Prostate gland (tissue), 2 donors: ENCODE measurements at regions not wholly inside any gene's neighbourhood (a gene's known extent, or its start where the extent isn't known, plus 50 kb on each side); places are given as distances from the start of the nearest gene placed in this dataset.

Experiments used
- DNase-seq: peaks from one replicate; pipeline ENCODE4 v3.0.0-alpha.2; 2019; ENCODE audit warnings: low spot score
- H3K27ac ChIP-seq, 2 donors: fragments of 200-600 bp; sonication (generic); 2 replicates each; pipeline ENCODE4 v1.5.1; 2017 to 2019
- H3K27me3 ChIP-seq: fragments of 200-600 bp; sonication (generic); replicated peaks from 2 replicates; pipeline ENCODE4 v1.5.1; 2019; ENCODE audit not compliant: insufficient read depth
- H3K36me3 ChIP-seq, 2 donors: fragments of 200-600 bp; sonication (generic); 1 replicate in 1 of 2; 2 replicates in 1 of 2; pipeline versions ENCODE4 v1.5.1 to v1.8.1; 2017 to 2019
- H3K4me1 ChIP-seq: fragments of 200-600 bp; sonication (generic); replicated peaks from 2 replicates; pipeline ENCODE4 v1.5.1; 2019
- H3K4me3 ChIP-seq, 2 donors: fragments of 200-600 bp; sonication (generic); 2 replicates each; pipeline ENCODE4 v1.5.1; 2017 to 2019
- H3K9me3 ChIP-seq: fragments of 200-600 bp; sonication (generic); 2 replicates; pipeline ENCODE4 v1.5.1; 2017
- CTCF ChIP-seq, 4 experiments: fragments of 200-600 bp in 2 of 4; fragments of 450-650 bp in 2 of 4; sonication (generic) in 2 of 4; IDR thresholded peaks; 1 replicate in 3 of 4; 2 replicates in 1 of 4; pipeline ENCODE4 v1.5.1; 2016 to 2019; ENCODE audit warnings: antibody characterized with exemption in 4 of 4, mild to moderate bottlenecking in 2 of 4, moderate library complexity in 2 of 4
- POLR2A ChIP-seq: fragments of 450-650 bp; IDR thresholded peaks from one replicate; pipeline ENCODE4 v1.6.1; 2016; ENCODE audit warnings: antibody characterized with exemption, mild to moderate bottlenecking
- POLR2AphosphoS5 ChIP-seq: sonication (generic); formaldehyde crosslinking; IDR thresholded peaks from one replicate; pipeline ENCODE4 v1.6.1; 2017; ENCODE audit warnings: antibody characterized with exemption
- WGBS: methylation state at CpG from one replicate; pipeline ENCODE4 v1.1.5; 2018; 5-methylcytosine and 5-hydroxymethylcytosine counted together
- intact Hi-C: fragments of 100-400 bp; cut with DNase I; formaldehyde crosslinking; loops from one replicate; pipeline ENCODE4 v1.14.2; 2022

DNA sequence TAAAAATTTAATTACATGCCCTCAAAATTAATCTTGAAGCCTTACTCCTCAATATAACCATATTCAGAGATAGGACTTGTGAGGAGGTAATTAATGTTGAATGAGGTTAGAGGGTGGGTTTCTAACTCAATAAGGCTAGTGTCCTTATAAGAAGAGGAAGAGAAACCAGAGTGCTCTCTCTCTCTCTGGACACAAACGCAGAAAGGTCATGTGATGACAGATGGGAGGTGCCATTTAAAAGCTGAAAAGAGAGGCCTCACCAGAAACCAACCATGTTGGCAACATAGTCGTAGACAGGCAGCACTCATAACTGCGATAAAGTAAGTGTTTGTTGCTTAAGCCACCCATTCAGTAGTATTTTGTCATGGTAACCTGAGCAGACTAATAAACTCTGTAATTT is 378.5 kb upstream of the LMO3 start:
- no peak overlapping the region for H3K27ac ChIP-seq
- no peaks in the 10 kb centered on the region for H3K4me1 ChIP-seq
- H3K27me3 ChIP-seq, result no peaks in the 10 kb centered on the region
- 84% methylated on average over 3 of the region's 3 CpGs for WGBS
- TF ChIP-seq CTCF (IDR thresholded peaks at IDR 0.05) (no peak), POLR2A (no peak)
- no peak for DNase-seq
- H3K9me3 ChIP-seq, result no peaks in the 10 kb centered on the region
- H3K4me3 ChIP-seq, result no peak overlapping the region
- H3K36me3 ChIP-seq, result no peaks in the 10 kb centered on the region
- intact Hi-C loops, result no loop called here

GRCh38 chr12:16972923-16973770 is 367.2 kb upstream of the LMO3 start:
- intact Hi-C loops, result no loop called here
- Histone ChIP-seq H3K36me3 (no peaks in the 10 kb centered on the region), H3K27ac (no peak overlapping the region), H3K9me3 (no peaks in the 10 kb centered on the region), H3K27me3 (no peaks in the 10 kb centered on the region), H3K4me3 (no peak overlapping the region), H3K4me1 (no peaks in the 10 kb centered on the region)
- WGBS, result 89% methylated on average over 5 of the region's 5 CpGs
- no peak for DNase-seq
- TF ChIP-seq POLR2A (no peak), CTCF (IDR thresholded peaks at IDR 0.05) (no peak), POLR2AphosphoS5 (no peak)

DNA sequence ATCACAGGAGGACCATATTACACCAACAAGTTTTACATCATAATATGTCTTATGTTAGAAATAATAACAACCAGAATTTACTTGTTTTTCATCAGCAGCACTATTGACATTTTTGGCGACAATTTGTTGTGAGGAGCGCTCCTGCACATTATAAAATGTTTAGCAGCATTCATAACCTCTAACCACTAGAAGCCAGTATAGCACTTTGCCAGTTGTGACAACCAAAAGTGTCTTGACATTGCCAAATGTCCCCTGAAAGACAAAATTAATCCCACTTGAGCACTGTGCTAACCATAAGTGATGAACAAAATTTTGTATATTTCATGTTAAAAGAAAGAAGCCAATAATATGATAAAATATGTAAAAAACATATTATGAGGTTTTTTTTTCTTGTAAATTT is 356.9 kb upstream of the LMO3 start:
- Histone ChIP-seq H3K27ac (no peak overlapping the region), H3K36me3 (no peaks in the 10 kb centered on the region), H3K4me1 (no peaks in the 10 kb centered on the region), H3K4me3 (no peak overlapping the region), H3K9me3 (no peaks in the 10 kb centered on the region), H3K27me3 (no peaks in the 10 kb centered on the region)
- TF ChIP-seq CTCF (IDR thresholded peaks at IDR 0.05), result no peak
- no peak for TF ChIP-seq POLR2AphosphoS5
- no peak for TF ChIP-seq POLR2A
- DNase-seq, result no peak
- intact Hi-C loops, result no loop called here
- 82% methylated on average over 2 of the region's 2 CpGs for WGBS

DNA sequence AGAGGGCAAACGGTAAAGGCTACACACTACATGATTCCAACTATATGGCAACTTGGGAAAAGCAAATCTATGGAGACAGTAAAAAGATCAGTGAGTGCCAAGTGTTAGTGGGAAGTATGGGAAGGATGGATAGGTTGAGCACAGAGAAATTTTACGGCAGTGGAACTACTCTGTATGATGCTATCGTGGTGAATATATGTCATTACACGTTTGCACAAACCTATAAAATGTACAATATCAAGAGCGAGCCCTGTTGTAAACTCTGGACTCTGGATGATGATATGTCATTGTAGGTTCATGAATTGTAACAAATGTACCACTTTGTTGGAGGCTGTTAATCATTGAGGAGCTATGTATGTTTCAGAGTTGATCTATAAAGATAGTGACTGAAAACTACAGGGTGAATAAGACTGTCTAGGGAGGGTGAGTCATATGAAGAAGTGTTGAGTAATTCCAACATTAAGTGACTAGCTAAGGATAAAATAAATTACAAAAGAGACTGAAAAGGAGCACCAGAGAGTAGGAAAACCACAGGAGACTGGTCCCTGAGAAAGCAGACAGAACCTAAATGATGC is 349.2 kb upstream of the LMO3 start:
- no peak overlapping the region for H3K27ac ChIP-seq
- no peaks in the 10 kb centered on the region for H3K9me3 ChIP-seq
- no peaks in the 10 kb centered on the region for H3K27me3 ChIP-seq
- WGBS, result 30% methylated on average over 5 of the region's 5 CpGs
- H3K4me3 ChIP-seq, result no peak overlapping the region
- no peaks in the 10 kb centered on the region for H3K4me1 ChIP-seq
- intact Hi-C loops, result no loop called here
- no peak for DNase-seq
- no peaks in the 10 kb centered on the region for H3K36me3 ChIP-seq
- TF ChIP-seq CTCF (IDR thresholded peaks at IDR 0.05) (no peak), POLR2AphosphoS5 (no peak), POLR2A (no peak)
